ENCODE measurements at regions not wholly inside any gene's neighbourhood (a gene's known extent, or its start where the extent isn't known, plus 50 kb on each side); places are given as distances from the start of the nearest gene placed in this dataset.

DNA sequence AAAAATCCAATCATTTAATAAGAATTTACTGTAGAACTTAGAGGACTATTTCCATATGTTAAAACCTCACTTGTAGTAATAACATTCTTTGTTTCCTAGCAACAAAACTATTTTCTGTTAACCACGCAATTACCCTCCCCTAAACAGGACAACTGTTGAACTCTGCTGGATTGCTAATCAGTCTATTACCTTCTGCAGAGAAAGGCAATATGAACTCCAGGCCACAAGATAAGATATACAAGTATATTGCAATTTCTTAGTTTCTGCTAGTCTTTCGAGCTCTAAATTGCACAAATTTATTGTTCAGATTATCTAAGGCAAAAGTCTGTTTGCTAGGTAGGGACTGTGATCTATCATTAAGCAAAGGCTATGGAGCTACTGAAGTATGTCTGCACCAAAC lies 920.1 kb upstream of the LRRN3 start:
- Histone ChIP-seq H3K4me1 (no peaks in the 10 kb centered on the region), H3K27me3 (no peaks in the 10 kb centered on the region), H3K36me3 (no peaks in the 10 kb centered on the region), H3K9me3 (no peaks in the 10 kb centered on the region), H3K4me3 (no peak overlapping the region), H3K27ac (no peak overlapping the region)
- intact Hi-C loops (cut with DNase I; ENCODE audit: low total_unique reads), result no loop called here
- no peak for TF ChIP-seq POLR2A (IDR thresholded peaks at IDR 0.05)
- TF ChIP-seq, protein P1, sequence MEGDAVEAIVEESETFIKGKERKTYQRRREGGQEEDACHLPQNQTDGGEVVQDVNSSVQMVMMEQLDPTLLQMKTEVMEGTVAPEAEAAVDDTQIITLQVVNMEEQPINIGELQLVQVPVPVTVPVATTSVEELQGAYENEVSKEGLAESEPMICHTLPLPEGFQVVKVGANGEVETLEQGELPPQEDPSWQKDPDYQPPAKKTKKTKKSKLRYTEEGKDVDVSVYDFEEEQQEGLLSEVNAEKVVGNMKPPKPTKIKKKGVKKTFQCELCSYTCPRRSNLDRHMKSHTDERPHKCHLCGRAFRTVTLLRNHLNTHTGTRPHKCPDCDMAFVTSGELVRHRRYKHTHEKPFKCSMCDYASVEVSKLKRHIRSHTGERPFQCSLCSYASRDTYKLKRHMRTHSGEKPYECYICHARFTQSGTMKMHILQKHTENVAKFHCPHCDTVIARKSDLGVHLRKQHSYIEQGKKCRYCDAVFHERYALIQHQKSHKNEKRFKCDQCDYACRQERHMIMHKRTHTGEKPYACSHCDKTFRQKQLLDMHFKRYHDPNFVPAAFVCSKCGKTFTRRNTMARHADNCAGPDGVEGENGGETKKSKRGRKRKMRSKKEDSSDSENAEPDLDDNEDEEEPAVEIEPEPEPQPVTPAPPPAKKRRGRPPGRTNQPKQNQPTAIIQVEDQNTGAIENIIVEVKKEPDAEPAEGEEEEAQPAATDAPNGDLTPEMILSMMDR (IDR thresholded peaks at IDR 0.05 in 4 of 5, conservative IDR thresholded peaks at IDR 0.05 in 1 of 5), result no peak
- ATAC-seq (no peak), DNase-seq (no peak)
- in situ Hi-C loops (cut with MboI; ENCODE audit: low sequenced_read_pairs in 4 of 4), result no loop called here

DNA sequence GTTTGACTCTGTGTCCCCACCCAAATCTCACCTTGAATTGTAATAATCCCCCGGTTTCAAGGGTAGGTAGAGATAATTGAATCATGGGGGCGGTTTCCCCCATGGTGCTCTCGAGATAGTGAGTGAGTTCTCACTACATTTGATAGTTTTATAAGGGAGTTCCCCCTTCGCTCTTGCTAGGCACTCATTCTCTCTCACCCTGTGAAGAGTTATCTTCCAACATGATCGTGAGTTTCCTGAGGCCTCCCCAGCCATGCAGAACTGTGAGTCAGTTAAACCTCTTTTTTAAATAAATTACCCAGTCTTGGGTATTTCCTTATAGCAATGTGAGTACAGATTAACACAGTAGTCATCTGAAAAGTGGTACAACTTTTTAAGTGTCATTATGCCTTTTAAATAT lies 913.5 kb upstream of the LRRN3 start:
- Histone ChIP-seq H3K27me3 (no peaks in the 10 kb centered on the region), H3K36me3 (no peaks in the 10 kb centered on the region), H3K4me3 (no peak overlapping the region), H3K4me1 (no peaks in the 10 kb centered on the region), H3K27ac (no peak overlapping the region), H3K9me3 (no peaks in the 10 kb centered on the region)
- intact Hi-C loops (cut with DNase I; ENCODE audit: low total_unique reads), result no loop called here
- no peak for TF ChIP-seq POLR2A (IDR thresholded peaks at IDR 0.05)
- no peak for ATAC-seq
- in situ Hi-C loops (cut with MboI; ENCODE audit: low sequenced_read_pairs in 4 of 4), result no loop called here
- DNase-seq, result no peak

DNA sequence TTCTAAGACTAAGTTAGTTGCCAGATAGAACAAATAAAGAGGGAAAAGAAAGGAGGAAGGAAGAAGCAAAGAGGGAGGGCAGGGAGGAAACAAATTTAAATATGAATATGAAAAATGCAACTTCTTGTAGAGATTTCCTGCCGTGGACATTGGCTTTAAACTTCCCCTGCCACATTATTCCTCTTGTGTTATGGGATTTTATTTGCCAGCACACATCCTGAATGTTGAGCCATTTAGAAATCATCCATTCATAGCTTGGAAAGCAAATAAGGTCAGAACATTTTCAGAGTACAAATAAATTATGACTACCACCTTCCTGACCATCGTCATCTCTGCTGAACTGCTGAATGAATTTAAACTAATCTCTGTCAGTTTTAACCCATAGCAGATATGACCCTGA lies 911.9 kb upstream of the LRRN3 start:
- H3K27me3 ChIP-seq, result no peaks in the 10 kb centered on the region
- DNase-seq, result no peak
- no peaks in the 10 kb centered on the region for H3K4me1 ChIP-seq
- no peak for ATAC-seq
- intact Hi-C loops (cut with DNase I; ENCODE audit: low total_unique reads), result no loop called here
- H3K4me3 ChIP-seq, result no peak overlapping the region
- no peak for TF ChIP-seq POLR2A (IDR thresholded peaks at IDR 0.05)
- TF ChIP-seq, protein P1 (IDR thresholded peaks at IDR 0.05 in 4 of 5, conservative IDR thresholded peaks at IDR 0.05 in 1 of 5), result no peak
- H3K36me3 ChIP-seq, result no peaks in the 10 kb centered on the region
- in situ Hi-C loops (cut with MboI; ENCODE audit: low sequenced_read_pairs in 4 of 4), result no loop called here
- no peak overlapping the region for H3K27ac ChIP-seq
- no peaks in the 10 kb centered on the region for H3K9me3 ChIP-seq

DNA sequence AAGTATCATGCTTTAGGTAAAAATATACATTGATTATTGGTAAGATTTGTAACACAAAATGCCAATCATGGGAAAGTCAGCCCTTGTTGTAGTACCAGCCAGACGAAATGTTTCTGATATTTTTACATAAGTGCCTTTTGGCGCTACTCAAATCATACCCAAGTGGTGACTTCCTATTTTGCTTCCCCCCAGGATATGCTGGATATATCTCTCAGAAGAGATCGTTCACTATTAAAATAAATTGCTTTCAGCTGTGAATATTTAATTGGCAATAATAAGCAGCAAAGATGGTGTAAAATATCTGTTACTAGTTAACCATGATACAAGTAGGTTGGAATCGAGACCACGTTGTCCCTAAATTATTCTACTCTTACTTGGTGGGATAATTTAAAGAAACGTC lies 909.2 kb upstream of the LRRN3 start:
- H3K4me3 ChIP-seq, result no peak overlapping the region
- in situ Hi-C loops (cut with MboI; ENCODE audit: low sequenced_read_pairs in 4 of 4), result no loop called here
- TF ChIP-seq, protein P1 (IDR thresholded peaks at IDR 0.05 in 4 of 5, conservative IDR thresholded peaks at IDR 0.05 in 1 of 5), result no peak
- no peak for TF ChIP-seq POLR2A (IDR thresholded peaks at IDR 0.05)
- DNase-seq (no peak), ATAC-seq (no peak)
- H3K36me3 ChIP-seq, result no peaks in the 10 kb centered on the region
- H3K27ac ChIP-seq, result no peak overlapping the region
- H3K4me1 ChIP-seq, result no peaks in the 10 kb centered on the region
- no peaks in the 10 kb centered on the region for H3K27me3 ChIP-seq
- intact Hi-C loops (cut with DNase I; ENCODE audit: low total_unique reads), result no loop called here
- no peaks in the 10 kb centered on the region for H3K9me3 ChIP-seq

DNA sequence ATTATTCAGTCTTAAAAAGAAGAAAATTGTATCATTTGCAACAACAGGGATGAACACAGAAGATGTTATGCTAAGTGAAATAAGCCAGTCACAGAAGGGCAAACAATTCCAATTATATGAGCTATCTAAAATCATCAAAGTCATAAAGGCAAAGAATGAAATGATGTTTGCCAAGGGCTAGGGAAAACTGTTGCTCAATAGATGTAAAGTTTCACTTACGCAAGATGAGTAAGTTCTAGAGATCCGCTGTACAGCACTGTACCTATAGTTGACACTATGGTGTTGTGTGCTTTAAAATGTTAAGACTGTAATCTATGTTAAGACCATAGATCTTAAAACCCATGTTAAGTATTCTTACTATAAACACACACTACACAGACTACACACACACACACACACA lies 904.6 kb upstream of the LRRN3 start:
- no peak for ATAC-seq
- H3K4me3 ChIP-seq, result no peak overlapping the region

More for the DNA sequence above, 904.6 kb upstream of the LRRN3 start:
- no peak for DNase-seq
- Histone ChIP-seq H3K36me3 (no peaks in the 10 kb centered on the region), H3K27me3 (no peaks in the 10 kb centered on the region), H3K4me1 (no peaks in the 10 kb centered on the region), H3K27ac (no peak overlapping the region), H3K9me3 (no peaks in the 10 kb centered on the region)
- in situ Hi-C loops (cut with MboI; ENCODE audit: low sequenced_read_pairs in 4 of 4) (no loop called here), intact Hi-C loops (cut with DNase I; ENCODE audit: low total_unique reads) (no loop called here)
- TF ChIP-seq POLR2A (IDR thresholded peaks at IDR 0.05), result no peak
- TF ChIP-seq, protein P1 (IDR thresholded peaks at IDR 0.05 in 4 of 5, conservative IDR thresholded peaks at IDR 0.05 in 1 of 5), result no peak
